ENCODE measurements at regions not wholly inside any gene's neighbourhood (a gene's known extent, or its start where the extent isn't known, plus 50 kb on each side); places are given as distances from the start of the nearest gene placed in this dataset.

GRCh38 chr10:65858841-65859240, 1067.0 kb upstream of the LRRTM3 start:
- Histone ChIP-seq H2AFZ (no peak overlapping the region), H3K79me2 (replicated peaks; ENCODE audit: insufficient read depth) (no peaks in the 10 kb centered on the region), H3K4me3 (no peak overlapping the region), H3K4me1 (ENCODE audit: insufficient read depth) (no peaks in the 10 kb centered on the region), H3F3A (replicated peaks; ENCODE audit: low read depth) (no peaks in the 10 kb centered on the region), H3K36me3 (ENCODE audit: insufficient read depth) (no peaks in the 10 kb centered on the region), H4K20me1 (replicated peaks; ENCODE audit: insufficient read depth) (no peaks in the 10 kb centered on the region), H3K9me2 (ENCODE audit: insufficient read depth) (no peaks in the 10 kb centered on the region), H3K27me3 (ENCODE audit: insufficient read depth) (no peaks in the 10 kb centered on the region), H3K4me2 (no peak overlapping the region), H3K27ac (ENCODE audit: low read depth) (no peak overlapping the region)
- TF ChIP-seq STAT1 (IDR thresholded peaks at IDR 0.05; ENCODE audit: unreplicated experiment) (no peak), EZH2 (IDR thresholded peaks at IDR 0.05; ENCODE audit: low read depth, unreplicated experiment) (no peak), ZNF331 (CRISPR knock-in tag; IDR thresholded peaks at IDR 0.05; ENCODE audit: low read depth) (no peak), POLR2AphosphoS5 (IDR thresholded peaks at IDR 0.05; ENCODE audit: low read depth) (no peak), CTCF (conservative IDR thresholded peaks at IDR 0.05; ENCODE audit: low read depth in 2 of 2) (no peak), JUNB (IDR thresholded peaks at IDR 0.05; ENCODE audit: unreplicated experiment) (no peak), ZNF114 (CRISPR knock-in tag; IDR thresholded peaks at IDR 0.05) (no peak), NANOG (IDR thresholded peaks at IDR 0.05; ENCODE audit: borderline replicate concordance) (no peak), ETS1 (IDR thresholded peaks at IDR 0.05) (no peak)
- TF ChIP-seq, protein P1, sequence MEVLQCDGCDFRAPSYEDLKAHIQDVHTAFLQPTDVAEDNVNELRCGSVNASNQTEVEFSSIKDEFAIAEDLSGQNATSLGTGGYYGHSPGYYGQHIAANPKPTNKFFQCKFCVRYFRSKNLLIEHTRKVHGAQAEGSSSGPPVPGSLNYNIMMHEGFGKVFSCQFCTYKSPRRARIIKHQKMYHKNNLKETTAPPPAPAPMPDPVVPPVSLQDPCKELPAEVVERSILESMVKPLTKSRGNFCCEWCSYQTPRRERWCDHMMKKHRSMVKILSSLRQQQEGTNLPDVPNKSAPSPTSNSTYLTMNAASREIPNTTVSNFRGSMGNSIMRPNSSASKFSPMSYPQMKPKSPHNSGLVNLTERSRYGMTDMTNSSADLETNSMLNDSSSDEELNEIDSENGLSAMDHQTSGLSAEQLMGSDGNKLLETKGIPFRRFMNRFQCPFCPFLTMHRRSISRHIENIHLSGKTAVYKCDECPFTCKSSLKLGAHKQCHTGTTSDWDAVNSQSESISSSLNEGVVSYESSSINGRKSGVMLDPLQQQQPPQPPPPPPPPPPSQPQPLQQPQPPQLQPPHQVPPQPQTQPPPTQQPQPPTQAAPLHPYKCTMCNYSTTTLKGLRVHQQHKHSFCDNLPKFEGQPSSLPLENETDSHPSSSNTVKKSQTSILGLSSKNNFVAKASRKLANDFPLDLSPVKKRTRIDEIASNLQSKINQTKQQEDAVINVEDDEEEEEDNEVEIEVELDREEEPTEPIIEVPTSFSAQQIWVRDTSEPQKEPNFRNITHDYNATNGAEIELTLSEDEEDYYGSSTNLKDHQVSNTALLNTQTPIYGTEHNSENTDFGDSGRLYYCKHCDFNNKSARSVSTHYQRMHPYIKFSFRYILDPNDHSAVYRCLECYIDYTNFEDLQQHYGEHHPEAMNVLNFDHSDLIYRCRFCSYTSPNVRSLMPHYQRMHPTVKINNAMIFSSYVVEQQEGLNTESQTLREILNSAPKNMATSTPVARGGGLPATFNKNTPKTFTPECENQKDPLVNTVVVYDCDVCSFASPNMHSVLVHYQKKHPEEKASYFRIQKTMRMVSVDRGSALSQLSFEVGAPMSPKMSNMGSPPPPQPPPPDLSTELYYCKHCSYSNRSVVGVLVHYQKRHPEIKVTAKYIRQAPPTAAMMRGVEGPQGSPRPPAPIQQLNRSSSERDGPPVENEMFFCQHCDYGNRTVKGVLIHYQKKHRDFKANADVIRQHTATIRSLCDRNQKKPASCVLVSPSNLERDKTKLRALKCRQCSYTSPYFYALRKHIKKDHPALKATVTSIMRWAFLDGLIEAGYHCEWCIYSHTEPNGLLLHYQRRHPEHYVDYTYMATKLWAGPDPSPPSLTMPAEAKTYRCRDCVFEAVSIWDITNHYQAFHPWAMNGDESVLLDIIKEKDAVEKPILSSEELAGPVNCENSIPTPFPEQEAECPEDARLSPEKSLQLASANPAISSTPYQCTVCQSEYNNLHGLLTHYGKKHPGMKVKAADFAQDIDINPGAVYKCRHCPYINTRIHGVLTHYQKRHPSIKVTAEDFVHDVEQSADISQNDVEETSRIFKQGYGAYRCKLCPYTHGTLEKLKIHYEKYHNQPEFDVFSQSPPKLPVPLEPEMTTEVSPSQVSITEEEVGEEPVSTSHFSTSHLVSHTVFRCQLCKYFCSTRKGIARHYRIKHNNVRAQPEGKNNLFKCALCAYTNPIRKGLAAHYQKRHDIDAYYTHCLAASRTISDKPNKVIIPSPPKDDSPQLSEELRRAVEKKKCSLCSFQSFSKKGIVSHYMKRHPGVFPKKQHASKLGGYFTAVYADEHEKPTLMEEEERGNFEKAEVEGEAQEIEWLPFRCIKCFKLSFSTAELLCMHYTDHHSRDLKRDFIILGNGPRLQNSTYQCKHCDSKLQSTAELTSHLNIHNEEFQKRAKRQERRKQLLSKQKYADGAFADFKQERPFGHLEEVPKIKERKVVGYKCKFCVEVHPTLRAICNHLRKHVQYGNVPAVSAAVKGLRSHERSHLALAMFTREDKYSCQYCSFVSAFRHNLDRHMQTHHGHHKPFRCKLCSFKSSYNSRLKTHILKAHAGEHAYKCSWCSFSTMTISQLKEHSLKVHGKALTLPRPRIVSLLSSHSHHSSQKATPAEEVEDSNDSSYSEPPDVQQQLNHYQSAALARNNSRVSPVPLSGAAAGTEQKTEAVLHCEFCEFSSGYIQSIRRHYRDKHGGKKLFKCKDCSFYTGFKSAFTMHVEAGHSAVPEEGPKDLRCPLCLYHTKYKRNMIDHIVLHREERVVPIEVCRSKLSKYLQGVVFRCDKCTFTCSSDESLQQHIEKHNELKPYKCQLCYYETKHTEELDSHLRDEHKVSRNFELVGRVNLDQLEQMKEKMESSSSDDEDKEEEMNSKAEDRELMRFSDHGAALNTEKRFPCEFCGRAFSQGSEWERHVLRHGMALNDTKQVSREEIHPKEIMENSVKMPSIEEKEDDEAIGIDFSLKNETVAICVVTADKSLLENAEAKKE (CRISPR knock-in tag; IDR thresholded peaks at IDR 0.05), result no peak
- TF ChIP-seq, protein P2, sequence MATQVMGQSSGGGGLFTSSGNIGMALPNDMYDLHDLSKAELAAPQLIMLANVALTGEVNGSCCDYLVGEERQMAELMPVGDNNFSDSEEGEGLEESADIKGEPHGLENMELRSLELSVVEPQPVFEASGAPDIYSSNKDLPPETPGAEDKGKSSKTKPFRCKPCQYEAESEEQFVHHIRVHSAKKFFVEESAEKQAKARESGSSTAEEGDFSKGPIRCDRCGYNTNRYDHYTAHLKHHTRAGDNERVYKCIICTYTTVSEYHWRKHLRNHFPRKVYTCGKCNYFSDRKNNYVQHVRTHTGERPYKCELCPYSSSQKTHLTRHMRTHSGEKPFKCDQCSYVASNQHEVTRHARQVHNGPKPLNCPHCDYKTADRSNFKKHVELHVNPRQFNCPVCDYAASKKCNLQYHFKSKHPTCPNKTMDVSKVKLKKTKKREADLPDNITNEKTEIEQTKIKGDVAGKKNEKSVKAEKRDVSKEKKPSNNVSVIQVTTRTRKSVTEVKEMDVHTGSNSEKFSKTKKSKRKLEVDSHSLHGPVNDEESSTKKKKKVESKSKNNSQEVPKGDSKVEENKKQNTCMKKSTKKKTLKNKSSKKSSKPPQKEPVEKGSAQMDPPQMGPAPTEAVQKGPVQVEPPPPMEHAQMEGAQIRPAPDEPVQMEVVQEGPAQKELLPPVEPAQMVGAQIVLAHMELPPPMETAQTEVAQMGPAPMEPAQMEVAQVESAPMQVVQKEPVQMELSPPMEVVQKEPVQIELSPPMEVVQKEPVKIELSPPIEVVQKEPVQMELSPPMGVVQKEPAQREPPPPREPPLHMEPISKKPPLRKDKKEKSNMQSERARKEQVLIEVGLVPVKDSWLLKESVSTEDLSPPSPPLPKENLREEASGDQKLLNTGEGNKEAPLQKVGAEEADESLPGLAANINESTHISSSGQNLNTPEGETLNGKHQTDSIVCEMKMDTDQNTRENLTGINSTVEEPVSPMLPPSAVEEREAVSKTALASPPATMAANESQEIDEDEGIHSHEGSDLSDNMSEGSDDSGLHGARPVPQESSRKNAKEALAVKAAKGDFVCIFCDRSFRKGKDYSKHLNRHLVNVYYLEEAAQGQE (IDR thresholded peaks at IDR 0.05; ENCODE audit: unreplicated experiment), result no peak
- Mint-ChIP-seq H3K4me3 (no peak overlapping the region), H3K27me3 (ENCODE audit: insufficient read depth, low read depth, poor library complexity) (no peaks in the 10 kb centered on the region), H3K36me3 (ENCODE audit: low read depth) (no peaks in the 10 kb centered on the region), H3K9me3 (no peaks in the 10 kb centered on the region), H3K27ac (no peak overlapping the region), H3K4me1 (no peaks in the 10 kb centered on the region)
- no peak for ATAC-seq
- no peak for DNase-seq (ENCODE audit: low spot score)
